Stimulated activated naive CD8-positive, alpha-beta T cell treated with anti-CD3 and anti-CD28 coated beads, Interleukin-15, amount 100 ng/mL, for 72 hours (primary cell): ENCODE measurements at regions not wholly inside any gene's neighbourhood (a gene's known extent, or its start where the extent isn't known, plus 50 kb on each side); places are given as distances from the start of the nearest gene placed in this dataset.

ENCODE experiments used
- ATAC-seq: fragments of 150-1000 bp; cut with Tn5 transposase; 2 replicates; pipeline ENCODE4 v1.10.0; 2021; ENCODE audit warnings: mild to moderate bottlenecking, moderate library complexity
- DNase-seq, 2 donors: peaks; one replicate each; pipeline ENCODE4 v3.0.0; 2021 to 2022
- H3K27ac Mint-ChIP-seq, 2 donors: one replicate each; pipeline ENCODE4 v1.8.0; 2022; ENCODE audit warnings: mild to moderate bottlenecking in 2 of 2, mixed read lengths in 2 of 2, moderate library complexity in 2 of 2
- H3K27me3 Mint-ChIP-seq: one replicate; pipeline ENCODE4 v1.8.0; 2022; ENCODE audit warnings: mixed read lengths
- H3K4me1 Mint-ChIP-seq: one replicate; pipeline ENCODE4 v1.8.0; 2022; ENCODE audit warnings: mild to moderate bottlenecking, mixed read lengths
- H3K4me3 Mint-ChIP-seq, 2 donors: one replicate each; pipeline ENCODE4 v1.8.0; 2022; ENCODE audit warnings: mild to moderate bottlenecking in 2 of 2, mixed read lengths in 2 of 2, moderate library complexity in 1 of 2
- H3K9me3 Mint-ChIP-seq, 2 donors: one replicate each; pipeline ENCODE4 v1.8.0; 2022; ENCODE audit warnings: mixed read lengths in 2 of 2

- Mint-ChIP-seq H3K4me1 (no peaks in the 10 kb centered on the region), H3K4me3 (no peak overlapping the region), H3K9me3 (no peaks in the 10 kb centered on the region), H3K27me3 (peaks cover 2% of the 10 kb centered on the region), H3K27ac (no peak overlapping the region)
- ATAC-seq = no peak
- no peak for DNase-seq
Measured at GRCh38 chr7:132733860-132734259, 157.6 kb upstream of the PLXNA4 start.

- Mint-ChIP-seq H3K4me3 (no peak overlapping the region), H3K9me3 (no peaks in the 10 kb centered on the region), H3K27ac (no peak overlapping the region), H3K27me3 (no peaks in the 10 kb centered on the region), H3K4me1 (no peaks in the 10 kb centered on the region)
- no peak for ATAC-seq
- DNase-seq = no peak
Measured at GRCh38 chr7:132732321-132732865, 156.1 kb upstream of the PLXNA4 start.

GRCh38 chr7:132730105-132730504, 153.8 kb upstream of the PLXNA4 start:
- H3K4me3 Mint-ChIP-seq = no peak overlapping the region
- H3K27me3 Mint-ChIP-seq = no peaks in the 10 kb centered on the region
- no peak overlapping the region for H3K27ac Mint-ChIP-seq
- H3K4me1 Mint-ChIP-seq = no peaks in the 10 kb centered on the region
- DNase-seq (no peak), ATAC-seq (no peak)
- no peaks in the 10 kb centered on the region for H3K9me3 Mint-ChIP-seq

GRCh38 chr7:132723506-132724081, 147.3 kb upstream of the PLXNA4 start:
- H3K27me3 Mint-ChIP-seq = no peaks in the 10 kb centered on the region
- H3K4me1 Mint-ChIP-seq = no peaks in the 10 kb centered on the region
- DNase-seq = no peak
- peaks cover 13 to 31% of the 10 kb centered on the region in 2 donors for H3K9me3 Mint-ChIP-seq
- H3K27ac Mint-ChIP-seq = no peak overlapping the region
- ATAC-seq = no peak
- H3K4me3 Mint-ChIP-seq = no peak overlapping the region

- H3K27me3 Mint-ChIP-seq = no peaks in the 10 kb centered on the region
- no peaks in the 10 kb centered on the region for H3K4me1 Mint-ChIP-seq
- H3K27ac Mint-ChIP-seq = peak overlapping the region in 1 of 2 donors; percentile 55
- DNase-seq = no peak
- ATAC-seq = no peak
- no peak overlapping the region for H3K4me3 Mint-ChIP-seq
- H3K9me3 Mint-ChIP-seq = peaks cover 13 to 36% of the 10 kb centered on the region in 2 donors
Measured at GRCh38 chr7:132720835-132721234, 144.6 kb upstream of the PLXNA4 start.

DNA sequence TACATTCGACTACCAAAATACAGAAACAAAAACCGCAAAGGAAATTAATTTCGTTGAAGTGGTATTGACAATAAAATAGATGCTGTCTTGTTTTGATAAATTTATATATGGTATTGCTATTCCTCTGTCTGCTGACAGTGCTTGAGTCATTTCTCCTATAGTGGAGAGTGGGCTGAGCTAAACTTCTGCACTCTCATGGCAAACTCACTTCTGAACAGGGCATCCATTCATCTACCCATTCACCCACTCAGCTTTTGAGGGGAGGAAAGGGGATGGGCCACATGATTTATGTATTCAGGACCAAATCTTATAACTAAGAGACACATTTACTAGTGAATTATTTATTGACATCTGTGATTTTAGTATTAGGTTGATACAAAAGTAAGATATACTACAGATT, 137.6 kb upstream of the PLXNA4 start:
- Mint-ChIP-seq H3K9me3 (peaks cover 1 to 8% of the 10 kb centered on the region in 2 donors), H3K4me3 (no peak overlapping the region), H3K27ac (no peak overlapping the region), H3K4me1 (no peaks in the 10 kb centered on the region), H3K27me3 (no peaks in the 10 kb centered on the region)
- no peak for ATAC-seq
- no peak for DNase-seq

DNA sequence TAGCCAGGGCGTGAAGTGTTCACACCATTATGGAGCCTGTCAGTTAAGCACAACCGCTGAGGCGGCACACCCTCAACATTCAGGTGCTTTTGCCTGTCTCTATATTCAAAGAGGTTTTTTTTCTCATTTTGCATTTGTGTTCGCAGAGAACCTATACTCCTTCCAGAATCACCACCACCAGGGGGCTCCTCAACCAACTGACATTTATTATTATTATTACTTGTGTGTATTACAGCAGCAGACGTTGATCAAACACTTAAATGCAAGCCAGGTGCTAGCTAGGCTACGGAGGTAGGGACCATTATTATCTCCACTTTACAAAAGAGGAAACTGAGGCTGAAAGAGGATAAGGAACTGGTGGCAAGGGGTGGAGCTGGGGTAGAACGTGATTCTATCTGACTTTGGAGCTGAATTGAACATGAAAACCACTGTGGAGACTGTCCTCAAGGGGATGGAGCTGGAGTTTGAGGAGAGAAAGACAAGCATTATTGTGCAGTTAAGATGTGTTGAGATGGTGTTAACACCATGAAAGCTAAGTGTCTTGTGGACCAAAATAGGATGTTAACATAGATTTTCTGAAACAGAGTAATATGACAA, 133.8 kb upstream of the PLXNA4 start:
- no peak for DNase-seq

GRCh38 chr7:132708470-132708869, 132.2 kb upstream of the PLXNA4 start:
- H3K9me3 Mint-ChIP-seq = no peaks in the 10 kb centered on the region
- H3K4me3 Mint-ChIP-seq = no peak overlapping the region
- H3K27ac Mint-ChIP-seq = no peak overlapping the region
- DNase-seq (no peak), ATAC-seq (no peak)
- no peaks in the 10 kb centered on the region for H3K27me3 Mint-ChIP-seq
- H3K4me1 Mint-ChIP-seq = no peaks in the 10 kb centered on the region

More for the DNA sequence above, 133.8 kb upstream of the PLXNA4 start:
- ATAC-seq = no peak
- Mint-ChIP-seq H3K4me3 (no peak overlapping the region), H3K27ac (no peak overlapping the region), H3K4me1 (no peaks in the 10 kb centered on the region), H3K9me3 (no peaks in the 10 kb centered on the region), H3K27me3 (no peaks in the 10 kb centered on the region)

DNA sequence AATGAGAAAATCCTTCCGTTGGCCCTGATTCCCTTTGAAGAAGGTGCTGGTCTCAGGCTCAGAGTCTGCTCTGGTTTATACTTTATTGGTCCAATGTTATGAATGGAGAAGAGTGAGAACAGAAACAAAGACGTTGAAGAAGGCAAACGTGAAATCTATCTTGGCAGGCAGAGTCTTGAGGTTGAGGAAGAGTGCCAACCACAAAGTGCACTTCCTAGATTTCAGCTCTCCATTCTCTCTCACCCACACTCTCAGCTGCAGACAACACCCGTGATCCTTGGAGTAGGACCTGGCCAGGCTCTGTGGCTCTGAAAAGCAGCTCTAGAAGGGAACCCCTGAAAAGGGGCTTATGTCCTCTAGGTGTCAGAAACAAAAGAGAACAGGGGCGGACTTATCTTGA, 128.9 kb upstream of the PLXNA4 start:
- no peak for ATAC-seq
- H3K27me3 Mint-ChIP-seq = no peaks in the 10 kb centered on the region
- H3K4me1 Mint-ChIP-seq = no peaks in the 10 kb centered on the region
- H3K27ac Mint-ChIP-seq = no peak overlapping the region
- peaks cover 0 to 8% of the 10 kb centered on the region in 2 donors for H3K9me3 Mint-ChIP-seq
- DNase-seq = no peak
- H3K4me3 Mint-ChIP-seq = no peak overlapping the region

DNA sequence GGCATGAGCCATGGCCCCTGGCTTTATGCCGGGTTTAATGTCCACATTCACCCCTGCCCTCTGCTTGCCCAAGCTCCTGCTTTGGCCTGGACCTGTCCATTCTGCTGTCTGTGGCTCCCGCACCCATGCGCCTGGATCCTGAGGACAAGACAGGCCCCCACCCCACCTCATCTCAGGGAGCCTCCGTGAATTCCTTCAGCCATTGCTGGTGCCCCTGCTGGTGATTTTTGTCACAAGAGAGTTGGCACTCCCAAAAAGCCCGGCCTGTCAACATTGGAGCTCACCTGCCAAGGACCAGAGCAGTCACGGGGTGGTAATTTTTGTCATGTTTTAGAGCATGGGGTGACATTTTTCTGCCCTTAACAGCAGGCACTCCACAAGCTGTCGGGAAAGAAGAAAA, 127.5 kb upstream of the PLXNA4 start:
- no peak overlapping the region for H3K4me3 Mint-ChIP-seq

GRCh38 chr7:132697003-132697402, 120.7 kb upstream of the PLXNA4 start:
- Mint-ChIP-seq H3K27ac (no peak overlapping the region), H3K4me3 (no peak overlapping the region), H3K4me1 (peaks cover 8% of the 10 kb centered on the region), H3K27me3 (no peaks in the 10 kb centered on the region), H3K9me3 (peaks cover 5 to 8% of the 10 kb centered on the region in 2 donors)
- no peak for ATAC-seq
- no peak for DNase-seq

More for the DNA sequence above, 127.5 kb upstream of the PLXNA4 start:
- no peak for DNase-seq
- Mint-ChIP-seq H3K27ac (no peak overlapping the region), H3K4me1 (no peaks in the 10 kb centered on the region), H3K27me3 (no peaks in the 10 kb centered on the region), H3K9me3 (peaks cover 0 to 8% of the 10 kb centered on the region in 2 donors)
- ATAC-seq = no peak

GRCh38 chr7:132696332-132696731, 120.1 kb upstream of the PLXNA4 start:
- Mint-ChIP-seq H3K4me3 (no peak overlapping the region), H3K4me1 (peaks cover 8% of the 10 kb centered on the region), H3K27me3 (no peaks in the 10 kb centered on the region), H3K27ac (no peak overlapping the region), H3K9me3 (peaks cover 1 to 5% of the 10 kb centered on the region in 2 donors)
- ATAC-seq (no peak), DNase-seq (no peak)

DNA sequence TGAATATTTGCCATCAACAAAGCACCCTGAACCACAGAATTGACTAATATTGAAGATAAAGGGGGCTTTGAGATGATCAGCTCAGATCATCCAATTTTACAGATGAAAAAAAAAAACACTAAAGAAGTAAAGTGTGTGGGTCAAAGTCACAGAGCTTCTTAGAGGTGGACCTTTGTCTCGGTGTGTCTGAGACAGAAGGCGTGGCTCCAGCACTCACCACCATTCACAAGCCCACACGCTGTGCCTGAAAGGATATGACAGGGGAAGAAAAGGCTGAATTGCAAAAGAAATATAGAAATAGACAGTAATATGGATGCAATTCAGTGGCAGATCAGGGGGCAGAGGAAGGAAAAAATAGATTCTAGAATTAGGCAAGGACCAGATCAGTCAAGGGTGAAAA, 114.9 kb upstream of the PLXNA4 start:
- Mint-ChIP-seq H3K4me1 (no peaks in the 10 kb centered on the region), H3K9me3 (no peaks in the 10 kb centered on the region), H3K27ac (peak overlapping the region in 1 of 2 donors; percentile 59), H3K27me3 (no peaks in the 10 kb centered on the region), H3K4me3 (no peak overlapping the region)
- no peak for ATAC-seq
- no peak for DNase-seq

DNA sequence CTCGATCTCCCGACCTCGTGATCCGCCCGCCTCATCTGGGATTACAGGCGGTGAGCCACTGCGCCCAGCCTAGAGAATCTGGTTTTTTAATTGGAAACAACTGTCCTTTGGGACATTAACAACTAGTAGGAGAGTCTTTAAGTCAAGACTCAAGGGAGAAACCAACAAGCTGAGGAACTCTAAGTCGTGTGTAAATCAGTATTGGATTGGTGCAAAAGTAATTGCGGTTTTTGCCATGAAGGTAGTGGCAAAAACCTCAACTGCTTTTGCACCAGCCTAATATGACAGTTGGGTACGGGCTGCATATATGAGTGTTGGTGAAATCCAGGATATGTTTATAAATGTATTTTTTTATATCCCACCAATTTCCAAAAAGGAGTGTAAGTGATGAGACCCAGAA, 113.9 kb upstream of the PLXNA4 start:
- Mint-ChIP-seq H3K27me3 (no peaks in the 10 kb centered on the region), H3K9me3 (no peaks in the 10 kb centered on the region), H3K27ac (no peak overlapping the region), H3K4me3 (no peak overlapping the region), H3K4me1 (no peaks in the 10 kb centered on the region)
- DNase-seq (no peak), ATAC-seq (no peak)

- no peak for ATAC-seq
Measured at GRCh38 chr7:132687981-132688383, 111.7 kb upstream of the PLXNA4 start.

GRCh38 chr7:132687016-132687415, 110.7 kb upstream of the PLXNA4 start:
- Mint-ChIP-seq H3K27ac (no peak overlapping the region), H3K4me3 (no peak overlapping the region), H3K9me3 (no peaks in the 10 kb centered on the region), H3K27me3 (no peaks in the 10 kb centered on the region), H3K4me1 (no peaks in the 10 kb centered on the region)
- ATAC-seq = no peak
- no peak for DNase-seq

More at GRCh38 chr7:132687981-132688383, 111.7 kb upstream of the PLXNA4 start:
- H3K4me1 Mint-ChIP-seq = no peaks in the 10 kb centered on the region
- no peak overlapping the region for H3K27ac Mint-ChIP-seq
- no peaks in the 10 kb centered on the region for H3K9me3 Mint-ChIP-seq
- H3K4me3 Mint-ChIP-seq = no peak overlapping the region
- no peak for DNase-seq
- no peaks in the 10 kb centered on the region for H3K27me3 Mint-ChIP-seq
